COLO668 (cell line): ENCODE measurements at regions not wholly inside any gene's neighbourhood (a gene's known extent, or its start where the extent isn't known, plus 50 kb on each side); places are given as distances from the start of the nearest gene placed in this dataset.

Source experiments
- DNase-seq: peaks from one replicate; lab custom pipeline; 2025; ENCODE audit not compliant: unreplicated experiment; lab: John Stamatoyannopoulos, UW

GRCh38 chr9:79936336-79936735 lies 364.6 kb downstream of the TLE4 start:
- no peak for DNase-seq

- DNase-seq: no peak
Measured at GRCh38 chr9:79929285-79929684, 357.5 kb downstream of the TLE4 start.

GRCh38 chr9:79928661-79929223 lies 357.0 kb downstream of the TLE4 start:
- no peak for DNase-seq

GRCh38 chr9:79925326-79925725 lies 353.6 kb downstream of the TLE4 start:
- DNase-seq: no peak

GRCh38 chr9:79924836-79925235 lies 353.1 kb downstream of the TLE4 start:
- no peak for DNase-seq

GRCh38 chr9:79917421-79917820 lies 345.7 kb downstream of the TLE4 start:
- DNase-seq: no peak

- no peak for DNase-seq
Measured at GRCh38 chr9:79913867-79914266, 342.1 kb downstream of the TLE4 start.

GRCh38 chr9:79912318-79913070 lies 340.7 kb downstream of the TLE4 start:
- no peak for DNase-seq

GRCh38 chr9:79911724-79912123 lies 340.0 kb downstream of the TLE4 start:
- DNase-seq: no peak

GRCh38 chr9:79902825-79903600 lies 331.2 kb downstream of the TLE4 start:
- no peak for DNase-seq

- DNase-seq: no peak
Measured at GRCh38 chr9:79900754-79901153, 329.0 kb downstream of the TLE4 start.

GRCh38 chr9:79896390-79896980 lies 324.7 kb downstream of the TLE4 start:
- DNase-seq: no peak

GRCh38 chr9:79895232-79895631 lies 323.5 kb downstream of the TLE4 start:
- DNase-seq: no peak

GRCh38 chr9:79889369-79889768 lies 317.6 kb downstream of the TLE4 start:
- no peak for DNase-seq

- DNase-seq: no peak
Measured at GRCh38 chr9:79885093-79885857, 313.5 kb downstream of the TLE4 start.

- DNase-seq: no peak
Measured at GRCh38 chr9:79884546-79884945, 312.8 kb downstream of the TLE4 start.

- no peak for DNase-seq
Measured at GRCh38 chr9:79883073-79883645, 311.4 kb downstream of the TLE4 start.

- no peak for DNase-seq
Measured at GRCh38 chr9:79880626-79881025, 308.9 kb downstream of the TLE4 start.

- no peak for DNase-seq
Measured at GRCh38 chr9:79877943-79878602, 306.3 kb downstream of the TLE4 start.

- no peak for DNase-seq
Measured at GRCh38 chr9:79868567-79869189, 296.9 kb downstream of the TLE4 start.
